ENCODE measurements at regions not wholly inside any gene's neighbourhood (a gene's known extent, or its start where the extent isn't known, plus 50 kb on each side); places are given as distances from the start of the nearest gene placed in this dataset.

- no peak for TF ChIP-seq POLR2A (IDR thresholded peaks at IDR 0.05)
- no peak for TF ChIP-seq CTCF (IDR thresholded peaks at IDR 0.05 in 4 of 5, conservative IDR thresholded peaks at IDR 0.05 in 1 of 5)
Observed at GRCh38 chr10:28249512-28249911, 53.4 kb downstream of the MPP7 start.
